M059J (cell line): ENCODE measurements at regions not wholly inside any gene's neighbourhood (a gene's known extent, or its start where the extent isn't known, plus 50 kb on each side); places are given as distances from the start of the nearest gene placed in this dataset.
"Not testable (repeated sequence)": the region's sequence is repeated elsewhere in the genome, so short reads cannot be mapped to it uniquely, and the experiment has no call there.

Experiments
- DNase-seq: peaks from one replicate; pipeline ENCODE4 v3.0.0-alpha.2; 2012; ENCODE audit warnings: low read depth

- DNase-seq = not testable (repeated sequence)
Measured at GRCh38 chr4:117922311-117922710, 112.0 kb upstream of the NDST3 start.

DNA sequence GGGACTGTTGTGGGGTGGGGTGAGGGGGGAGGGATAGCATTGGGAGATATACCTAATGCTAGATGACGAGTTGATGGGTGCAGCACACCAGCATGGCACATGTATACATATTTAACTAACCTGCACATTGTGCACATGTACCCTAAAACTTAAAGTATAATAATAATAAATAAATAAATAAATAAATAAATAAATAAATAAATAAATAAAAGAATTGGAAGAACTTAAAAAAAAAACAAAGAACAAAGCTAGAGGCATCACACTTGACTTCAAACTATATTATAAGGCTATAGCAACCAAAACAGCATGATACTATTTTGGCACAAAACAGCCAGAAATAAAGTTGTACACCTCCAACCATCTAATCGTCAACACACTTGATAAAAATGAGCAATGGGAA is 106.5 kb upstream of the NDST3 start:
- not testable (repeated sequence) for DNase-seq

DNA sequence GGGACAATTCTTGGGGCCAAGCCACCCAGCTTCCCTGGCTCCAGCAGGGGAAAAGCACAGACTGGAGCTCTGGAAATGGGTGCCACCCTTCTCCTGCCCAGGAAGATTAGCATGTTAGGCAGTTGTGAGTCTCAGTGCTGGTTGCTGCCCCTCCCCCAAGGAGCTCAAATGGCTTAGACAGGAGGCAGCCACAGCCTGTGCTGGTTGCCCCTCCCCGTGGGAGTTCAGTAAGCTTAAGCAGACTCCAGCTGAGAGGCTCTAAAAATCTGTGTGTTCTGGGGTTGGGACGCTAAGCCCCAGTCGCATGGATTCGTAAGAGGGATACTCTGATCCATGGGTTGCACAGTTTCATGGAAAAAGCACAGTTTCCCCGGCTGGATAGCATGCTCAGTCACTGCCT is 92.7 kb upstream of the NDST3 start:
- no peak for DNase-seq

- no peak for DNase-seq
Measured at GRCh38 chr4:117949621-117950020, 84.7 kb upstream of the NDST3 start.

DNA sequence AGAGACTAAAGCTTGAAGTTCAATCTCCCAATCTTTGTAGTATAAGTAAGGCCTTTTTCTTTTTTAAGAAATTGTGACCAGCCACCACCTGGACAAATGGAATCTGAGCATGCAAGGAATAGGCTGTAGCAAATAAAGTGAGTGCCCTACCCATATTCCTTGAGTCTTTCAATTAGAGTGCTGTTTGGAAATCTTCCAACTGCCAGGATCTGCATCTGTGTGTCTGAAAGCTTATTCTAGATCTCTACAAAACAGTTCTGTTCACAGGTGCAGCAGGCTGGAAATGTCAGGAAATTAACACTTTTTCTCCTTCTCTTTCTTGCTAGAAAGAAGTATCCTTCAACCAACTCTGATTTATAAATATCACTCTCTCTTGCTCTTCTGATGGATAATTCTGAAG is 76.7 kb upstream of the NDST3 start:
- no peak for DNase-seq

DNA sequence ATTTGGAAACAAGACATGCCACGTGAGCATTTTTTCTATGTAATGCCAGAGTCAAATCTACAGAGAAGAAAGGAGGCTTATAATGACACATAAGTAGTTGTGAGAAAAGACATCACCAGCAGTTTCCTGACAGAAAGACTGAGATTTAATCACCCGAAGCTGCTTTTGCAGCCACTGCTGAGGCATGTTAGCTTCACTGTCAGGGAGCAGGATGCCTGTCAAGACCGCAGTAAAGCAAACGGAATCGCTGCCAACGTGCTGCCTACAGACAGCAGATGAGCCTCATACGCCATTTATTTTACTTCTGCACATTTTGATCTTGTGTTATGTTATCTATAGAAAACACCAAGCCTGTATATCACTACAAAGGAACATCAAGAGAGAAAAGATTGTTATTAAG is 68.7 kb upstream of the NDST3 start:
- DNase-seq = no peak

DNA sequence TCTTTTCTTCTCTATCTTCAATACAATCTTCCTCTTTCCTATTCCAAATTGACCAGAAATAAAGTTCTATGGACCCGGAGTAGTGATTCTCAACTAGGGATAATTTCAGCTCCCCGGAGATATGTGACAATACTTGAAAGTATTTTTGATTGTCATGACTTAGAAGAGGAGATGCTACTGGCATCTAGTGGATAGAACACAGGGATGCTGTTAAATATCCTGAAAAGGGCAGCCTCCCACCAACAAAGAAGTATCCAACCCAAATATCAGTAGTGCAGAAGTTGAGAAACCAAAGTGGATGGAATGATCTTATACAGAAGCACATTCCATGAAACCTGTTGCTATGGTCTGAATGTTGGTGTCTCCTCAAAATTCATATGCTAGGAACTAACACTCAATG is 65.7 kb upstream of the NDST3 start:
- no peak for DNase-seq

DNA sequence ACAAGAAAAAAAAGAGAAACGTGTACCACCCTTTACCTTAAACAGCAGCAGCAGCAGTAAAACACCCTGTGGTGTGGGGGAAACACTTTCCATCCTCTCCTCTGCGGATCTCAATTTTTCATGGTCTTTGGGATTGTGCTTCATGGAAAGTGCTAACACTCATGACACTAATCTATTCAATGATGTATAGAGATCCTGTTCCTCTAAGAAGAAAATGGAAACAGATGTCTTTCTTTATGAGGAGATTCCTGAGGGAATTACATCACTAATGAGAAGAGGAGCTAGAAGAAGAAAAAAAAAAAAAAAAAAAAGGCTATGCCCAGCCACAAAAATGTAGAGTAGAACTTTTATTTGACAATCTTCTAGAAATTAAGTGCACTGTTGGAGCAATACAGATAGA is 62.9 kb upstream of the NDST3 start:
- DNase-seq = no peak

- peak; percentile 39 for DNase-seq
Measured at GRCh38 chr4:117983541-117984365, 50.5 kb upstream of the NDST3 start.

DNA sequence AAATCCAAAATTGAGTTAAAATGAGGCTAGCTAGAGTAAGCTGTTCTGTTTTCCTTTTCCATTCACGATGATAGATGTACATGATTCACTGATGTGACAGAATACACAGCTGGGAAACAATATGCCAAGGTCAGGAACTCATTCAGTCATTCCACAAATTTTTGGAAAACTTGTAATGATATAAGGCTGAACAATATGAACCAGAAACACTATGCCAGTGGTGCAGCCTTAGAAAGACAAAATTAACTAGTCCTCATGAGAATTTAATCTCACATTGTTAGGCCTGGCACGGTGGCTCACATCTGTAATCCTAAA is 50.0 kb upstream of the NDST3 start:
- no peak for DNase-seq
